GM23248 (cell line): ENCODE measurements at regions not wholly inside any gene's neighbourhood (a gene's known extent, or its start where the extent isn't known, plus 50 kb on each side); places are given as distances from the start of the nearest gene placed in this dataset.

Experiments used
- EZH2 ChIP-seq: fragments of 200-600 bp; sonication (generic); IDR thresholded peaks from 2 replicates; pipeline ENCODE4 v1.6.1; 2018; ENCODE audit warnings: antibody characterized with exemption, mild to moderate bottlenecking; ENCODE audit not compliant: insufficient read depth, poor library complexity, severe bottlenecking
- EZH2phosphoT487 ChIP-seq: fragments of 200-600 bp; sonication (generic); IDR thresholded peaks from 2 replicates; pipeline ENCODE4 v1.6.1; 2018; ENCODE audit warnings: antibody characterized with exemption, moderate library complexity, mild to moderate bottlenecking, low read depth; ENCODE audit not compliant: insufficient read depth

GRCh38 chr5:81878333-81878732, 93.5 kb upstream of the ATG10 start:
- TF ChIP-seq EZH2 (no peak), EZH2phosphoT487 (no peak)
